SU-DHL-6 (cell line): ENCODE measurements at regions not wholly inside any gene's neighbourhood (a gene's known extent, or its start where the extent isn't known, plus 50 kb on each side); places are given as distances from the start of the nearest gene placed in this dataset.

Experiments
- H2AFZ ChIP-seq: fragments of 200-600 bp; sonication (generic); 2 replicates; pipeline ENCODE4 v1.6.1; 2014; ENCODE audit warnings: low read depth, mild to moderate bottlenecking, moderate library complexity, mixed read lengths, antibody characterized with exemption, low read length; ENCODE audit not compliant: severe bottlenecking
- H3F3A ChIP-seq: fragments of 200-600 bp; shearing (Covaris generic); 2 replicates; pipeline ENCODE4 v1.6.0; 2016; ENCODE audit warnings: antibody characterized with exemption, mild to moderate bottlenecking; ENCODE audit not compliant: insufficient read depth
- H3K27ac ChIP-seq: fragments of 200-600 bp; sonication (generic); 2 replicates; pipeline ENCODE4 v1.5.1; 2016; ENCODE audit warnings: low read depth, mild to moderate bottlenecking, low read length, moderate library complexity, mixed read lengths
- H3K27me3 ChIP-seq: fragments of 200-600 bp; sonication (generic), shearing (Covaris generic); 2 replicates; pipeline ENCODE4 v1.6.0; 2014; ENCODE audit warnings: mild to moderate bottlenecking, low read length
- H3K36me3 ChIP-seq: fragments of 200-600 bp; sonication (generic); 2 replicates; pipeline ENCODE4 v1.6.1; 2014; ENCODE audit warnings: mild to moderate bottlenecking, low read length, mixed read lengths
- H3K4me2 ChIP-seq: fragments of 300-600, 200-600 bp; shearing (Covaris generic), sonication (generic); 2 replicates; pipeline ENCODE4 v1.6.0; 2014; ENCODE audit warnings: low read length, low read depth, mild to moderate bottlenecking; ENCODE audit not compliant: poor library complexity, severe bottlenecking
- H3K4me3 ChIP-seq: fragments of 200-600 bp; sonication (generic); 2 replicates; pipeline ENCODE4 v1.5.1; 2014; ENCODE audit warnings: antibody characterized with exemption, low read length, mild to moderate bottlenecking, mixed read lengths; ENCODE audit not compliant: insufficient read depth, poor library complexity, severe bottlenecking
- H3K79me2 ChIP-seq: fragments of 200-600 bp; sonication (generic); 2 replicates; pipeline ENCODE4 v1.6.1; 2014; ENCODE audit warnings: mild to moderate bottlenecking, low read length, moderate library complexity; ENCODE audit not compliant: insufficient read depth
- H3K9ac ChIP-seq: fragments of 200-600 bp; sonication (generic); 2 replicates; pipeline ENCODE4 v1.7.0; 2014; ENCODE audit warnings: mild to moderate bottlenecking, low read length
- H3K9me2 ChIP-seq: fragments of 200-600 bp; sonication (generic); replicated peaks from 2 replicates; pipeline ENCODE4 v1.6.1; 2014; ENCODE audit warnings: low read length; ENCODE audit not compliant: insufficient read depth
- H3K9me3 ChIP-seq: fragments of 200-600 bp; sonication (generic); 2 replicates; pipeline ENCODE4 v1.6.1; 2014; ENCODE audit warnings: low read length, mixed read lengths; ENCODE audit not compliant: insufficient read depth
- H4K20me1 ChIP-seq: fragments of 200-600 bp; sonication (generic); 2 replicates; pipeline ENCODE4 v1.6.1; 2014; ENCODE audit warnings: low read depth, mild to moderate bottlenecking, antibody characterized with exemption, low read length, moderate library complexity, mixed read lengths
- CTCF ChIP-seq: fragments of 200-600 bp; sonication (generic); IDR thresholded peaks from one replicate; pipeline ENCODE4 v1.5.1; 2017; ENCODE audit warnings: antibody characterized with exemption, mild to moderate bottlenecking, low read length, moderate library complexity; ENCODE audit not compliant: insufficient read depth, poor library complexity, severe bottlenecking
- EZH2phosphoT487 ChIP-seq: fragments of 200-600 bp; sonication (generic), shearing (Covaris generic); conservative IDR thresholded peaks from 2 replicates; pipeline ENCODE4 v1.6.1; 2018; ENCODE audit warnings: mild to moderate bottlenecking, antibody characterized with exemption, low read length, moderate library complexity, mixed read lengths

GRCh38 chr2:46831869-46832265 is 83.7 kb downstream of the MCFD2 start:
- Histone ChIP-seq H4K20me1 (no peaks in the 10 kb centered on the region), H3K9me3 (no peaks in the 10 kb centered on the region), H2AFZ (no peak overlapping the region), H3K36me3 (no peaks in the 10 kb centered on the region), H3K9me2 (no peaks in the 10 kb centered on the region), H3K4me2 (no peak overlapping the region), H3K9ac (no peak overlapping the region), H3K27ac (no peak overlapping the region), H3K27me3 (no peaks in the 10 kb centered on the region), H3F3A (no peaks in the 10 kb centered on the region), H3K79me2 (no peaks in the 10 kb centered on the region), H3K4me3 (no peak overlapping the region)
- TF ChIP-seq CTCF (no peak), EZH2phosphoT487 (no peak)

DNA sequence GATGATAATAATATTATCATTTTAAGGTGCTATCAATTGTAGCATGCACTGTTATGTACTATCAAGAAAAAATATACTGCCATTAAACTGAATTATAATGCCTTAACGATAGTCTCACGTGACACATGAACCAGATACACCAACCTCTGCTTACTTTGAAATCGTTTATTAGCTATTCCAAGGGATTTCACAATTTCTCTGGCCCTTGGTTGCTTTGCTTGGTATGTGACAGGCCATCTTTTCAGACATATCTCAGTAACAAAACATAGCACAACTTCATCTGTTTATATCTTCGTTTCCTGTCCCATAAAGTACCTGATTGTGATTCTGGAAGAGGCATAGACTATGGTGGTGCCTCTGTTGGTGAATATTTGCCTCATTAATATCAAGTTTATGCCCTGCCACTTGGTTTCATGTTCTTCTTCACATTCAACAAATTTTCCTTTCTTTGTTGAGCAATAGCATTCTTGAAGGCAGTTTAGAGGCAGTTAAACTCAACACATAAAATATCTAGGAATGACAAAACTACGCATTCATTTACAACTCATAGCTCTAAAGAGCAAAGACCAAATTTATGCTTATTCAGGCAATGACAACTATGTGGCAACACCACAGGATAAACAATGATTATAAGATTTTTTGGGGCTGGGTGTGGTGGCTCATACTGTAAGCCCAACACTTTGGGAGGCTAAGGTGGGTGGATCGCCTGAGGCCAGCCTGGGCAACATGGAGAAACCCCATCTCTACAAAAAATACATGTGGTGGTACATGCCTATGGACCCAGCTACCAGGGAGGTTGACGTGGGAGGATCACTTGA is 84.3 kb downstream of the MCFD2 start:
- Histone ChIP-seq H3K27me3 (no peaks in the 10 kb centered on the region), H3K4me3 (no peak overlapping the region), H3K9me2 (no peaks in the 10 kb centered on the region), H3K79me2 (no peaks in the 10 kb centered on the region), H3K27ac (no peak overlapping the region), H3K4me2 (no peak overlapping the region), H3K9me3 (no peaks in the 10 kb centered on the region), H3F3A (no peaks in the 10 kb centered on the region), H2AFZ (no peak overlapping the region), H3K36me3 (no peaks in the 10 kb centered on the region), H3K9ac (no peak overlapping the region), H4K20me1 (no peaks in the 10 kb centered on the region)
- TF ChIP-seq EZH2phosphoT487 (no peak), CTCF (no peak)

DNA sequence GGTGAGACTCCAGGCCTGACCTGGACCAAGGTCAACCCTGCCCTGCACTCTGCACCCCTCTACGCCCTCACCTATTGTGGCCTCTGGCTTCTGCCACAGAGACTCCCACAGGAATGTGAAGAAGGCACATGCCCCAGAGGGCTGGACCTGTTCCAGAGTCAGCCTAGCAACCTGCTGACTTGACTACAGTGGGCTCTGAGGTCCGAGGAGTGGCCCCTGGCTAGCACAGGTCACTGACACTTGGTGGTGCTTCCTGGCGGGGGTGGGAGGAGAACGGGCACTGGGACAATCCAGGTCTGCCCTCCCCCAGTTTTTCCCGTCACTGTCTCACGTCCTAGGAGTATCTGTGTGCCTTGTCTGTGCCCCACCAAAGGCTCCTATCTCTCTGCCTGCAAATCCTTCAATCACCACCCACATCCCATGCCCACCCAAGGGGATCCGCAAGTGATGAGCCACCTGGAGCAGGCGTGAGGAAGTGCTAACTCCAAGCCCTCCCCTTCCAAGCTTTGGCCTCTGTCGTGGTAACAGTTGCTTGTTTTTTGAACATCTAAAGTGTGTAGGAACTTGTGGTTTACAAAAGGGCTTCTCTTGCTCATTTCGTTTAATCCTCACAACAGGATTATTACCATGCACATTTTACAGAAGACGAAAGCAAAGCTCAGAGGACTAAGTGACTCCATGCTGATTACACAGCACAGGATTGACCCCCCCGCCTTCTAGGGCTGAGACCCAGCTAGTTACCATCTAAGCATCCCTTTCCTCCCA is 86.2 kb downstream of the MCFD2 start:
- H3K9me3 ChIP-seq, result no peaks in the 10 kb centered on the region
- no peaks in the 10 kb centered on the region for H3K9me2 ChIP-seq
- H3K36me3 ChIP-seq, result no peaks in the 10 kb centered on the region
- no peaks in the 10 kb centered on the region for H3K27me3 ChIP-seq
- no peak overlapping the region for H3K27ac ChIP-seq
- no peak overlapping the region for H3K4me3 ChIP-seq
- no peaks in the 10 kb centered on the region for H3F3A ChIP-seq
- H3K9ac ChIP-seq, result no peak overlapping the region
- H2AFZ ChIP-seq, result no peak overlapping the region
- TF ChIP-seq CTCF (no peak), EZH2phosphoT487 (no peak)
- H4K20me1 ChIP-seq, result no peaks in the 10 kb centered on the region
- H3K79me2 ChIP-seq, result no peaks in the 10 kb centered on the region
- H3K4me2 ChIP-seq, result no peak overlapping the region
